HFFc6 (cell line): ENCODE measurements at regions not wholly inside any gene's neighbourhood (a gene's known extent, or its start where the extent isn't known, plus 50 kb on each side); places are given as distances from the start of the nearest gene placed in this dataset.

ENCODE experiments used
- DNase-seq: peaks from one replicate; pipeline ENCODE4 v3.0.0-alpha.2; 2018
- H3K27ac Mint-ChIP-seq: 2 replicates; pipeline ENCODE4 v1.8.0; 2020; ENCODE audit warnings: mild to moderate bottlenecking, mixed read lengths
- H3K27me3 Mint-ChIP-seq: 2 replicates; pipeline ENCODE4 v1.8.0; 2021; ENCODE audit warnings: mild to moderate bottlenecking, moderate library complexity, mixed read lengths; ENCODE audit not compliant: insufficient read depth
- H3K36me3 Mint-ChIP-seq: 2 replicates; pipeline ENCODE4 v1.8.0; 2021; ENCODE audit warnings: low read depth, mixed read lengths
- H3K4me1 Mint-ChIP-seq: 2 replicates; pipeline ENCODE4 v1.8.0; 2020; ENCODE audit warnings: low read depth, mixed read lengths
- H3K4me3 Mint-ChIP-seq: 2 replicates; pipeline ENCODE4 v1.8.0; 2020; ENCODE audit warnings: mild to moderate bottlenecking, moderate library complexity, mixed read lengths
- H3K9me3 Mint-ChIP-seq: 2 replicates; pipeline ENCODE4 v1.8.0; 2020; ENCODE audit warnings: mild to moderate bottlenecking, mixed read lengths
- CTCF ChIP-seq: fragments of 200-600 bp; sonication (generic); IDR thresholded peaks from 2 replicates; pipeline ENCODE4 v1.5.0; 2021; ENCODE audit warnings: antibody characterized with exemption, mild to moderate bottlenecking

GRCh38 chr21:15152591-15152990, 87.8 kb upstream of the NRIP1 start:
- no peaks in the 10 kb centered on the region for H3K36me3 Mint-ChIP-seq
- no peak for DNase-seq
- peaks cover 2% of the 10 kb centered on the region; the same call in 1 of the 2 replicates for H3K27me3 Mint-ChIP-seq
- no peaks in the 10 kb centered on the region for H3K4me1 Mint-ChIP-seq
- peaks cover 6% of the 10 kb centered on the region; the same call in 1 of the 2 replicates for H3K9me3 Mint-ChIP-seq
- H3K27ac Mint-ChIP-seq = no peak overlapping the region
- no peak overlapping the region for H3K4me3 Mint-ChIP-seq
- no peak for TF ChIP-seq CTCF

- no peak for DNase-seq
These were observed 94.7 kb upstream of the NRIP1 start for GRCh38 chr21:15159382-15160020.

GRCh38 chr21:15160136-15160535, 95.3 kb upstream of the NRIP1 start:
- no peaks in the 10 kb centered on the region for H3K4me1 Mint-ChIP-seq
- no peak overlapping the region for H3K27ac Mint-ChIP-seq
- H3K9me3 Mint-ChIP-seq = peaks cover 6% of the 10 kb centered on the region; the same call in 1 of the 2 replicates
- no peak for TF ChIP-seq CTCF
- no peaks in the 10 kb centered on the region; the same call in 1 of the 2 replicates for H3K27me3 Mint-ChIP-seq
- H3K4me3 Mint-ChIP-seq = no peak overlapping the region
- H3K36me3 Mint-ChIP-seq = no peaks in the 10 kb centered on the region
- no peak for DNase-seq

More at GRCh38 chr21:15159382-15160020, 94.7 kb upstream of the NRIP1 start:
- Mint-ChIP-seq H3K27me3 (no peaks in the 10 kb centered on the region; the same call in 1 of the 2 replicates), H3K4me3 (no peak overlapping the region), H3K36me3 (no peaks in the 10 kb centered on the region), H3K4me1 (no peaks in the 10 kb centered on the region), H3K9me3 (peaks cover 6% of the 10 kb centered on the region; the same call in 1 of the 2 replicates), H3K27ac (no peak overlapping the region)
- no peak for TF ChIP-seq CTCF

- Mint-ChIP-seq H3K9me3 (no peaks in the 10 kb centered on the region), H3K4me1 (no peaks in the 10 kb centered on the region), H3K4me3 (no peak overlapping the region), H3K27ac (no peak overlapping the region), H3K36me3 (no peaks in the 10 kb centered on the region), H3K27me3 (no peaks in the 10 kb centered on the region; the same call in 1 of the 2 replicates)
- DNase-seq = no peak
- no peak for TF ChIP-seq CTCF
These were observed 98.1 kb upstream of the NRIP1 start for GRCh38 chr21:15162921-15163320.

GRCh38 chr21:15164273-15164672, 99.5 kb upstream of the NRIP1 start:
- H3K27ac Mint-ChIP-seq = no peak overlapping the region
- DNase-seq = no peak
- H3K36me3 Mint-ChIP-seq = no peaks in the 10 kb centered on the region
- no peak overlapping the region for H3K4me3 Mint-ChIP-seq
- TF ChIP-seq CTCF = no peak
- no peaks in the 10 kb centered on the region; the same call in 1 of the 2 replicates for H3K27me3 Mint-ChIP-seq
- no peaks in the 10 kb centered on the region for H3K4me1 Mint-ChIP-seq
- no peaks in the 10 kb centered on the region for H3K9me3 Mint-ChIP-seq
